ENCODE measurements at regions not wholly inside any gene's neighbourhood (a gene's known extent, or its start where the extent isn't known, plus 50 kb on each side); places are given as distances from the start of the nearest gene placed in this dataset.
"Not testable (repeated sequence)": the region's sequence is repeated elsewhere in the genome, so short reads cannot be mapped to it uniquely, and the experiment has no call there.

- Histone ChIP-seq H4K12ac (ENCODE audit: low read depth, low read length) (no peak overlapping the region), H2BK12ac (ENCODE audit: low read length) (no peak overlapping the region), H3K27me3 (ENCODE audit: insufficient read depth, low read length) (no peaks in the 10 kb centered on the region), H3K27ac (ENCODE audit: low read depth, low read length) (no peak overlapping the region), H3K79me1 (ENCODE audit: low read length) (no peaks in the 10 kb centered on the region), H3K9ac (ENCODE audit: low read length) (no peak overlapping the region), H3K23ac (ENCODE audit: low read length) (no peak overlapping the region), H2AFZ (ENCODE audit: insufficient read depth, low read length, poor library complexity) (no peak overlapping the region), H3K4me2 (ENCODE audit: low read length) (no peak overlapping the region), H3K18ac (ENCODE audit: low read length) (no peak overlapping the region), H4K8ac (ENCODE audit: low read depth, low read length) (no peak overlapping the region), H2BK5ac (ENCODE audit: low read depth, low read length, poor library complexity) (no peak overlapping the region), H3K4ac (ENCODE audit: low read depth, low read length) (no peak overlapping the region), H2AK5ac (ENCODE audit: low read length) (no peak overlapping the region), H3K4me1 (ENCODE audit: control insufficient read depth in 1 of 2, insufficient read depth in 2 of 2, low read length in 2 of 2) (no peaks in the 10 kb centered on the region), H3K4me3 (ENCODE audit: low read depth, low read length) (no peak overlapping the region), H3K9me3 (ENCODE audit: insufficient read depth, low read depth, low read length) (peaks cover 6% of the 10 kb centered on the region), H3K14ac (ENCODE audit: low read length) (no peak overlapping the region), H2BK120ac (ENCODE audit: insufficient read depth, low read length, poor library complexity) (no peak overlapping the region), H3K36me3 (ENCODE audit: control insufficient read depth in 1 of 2, insufficient read depth in 2 of 2, low read length in 2 of 2) (no peaks in the 10 kb centered on the region), H4K91ac (ENCODE audit: low read depth, low read length) (no peak overlapping the region), H3K79me2 (ENCODE audit: control insufficient read depth, insufficient read depth, low read length, poor library complexity) (no peaks in the 10 kb centered on the region)
- no peak for DNase-seq
- WGBS (ENCODE audit: extremely low coverage, insufficient coverage, insufficient read length): no CpG with 5 or more reads among the region's 12 CpGs
Observed at GRCh38 chr4:79249881-79250503, 75.9 kb downstream of the NAA11 start.

GRCh38 chr4:79248610-79249009, 77.3 kb downstream of the NAA11 start:
- WGBS (ENCODE audit: extremely low coverage, insufficient coverage, insufficient read length): no CpG with 5 or more reads among the region's 5 CpGs
- no peak overlapping the region for H3K9ac ChIP-seq (ENCODE audit: low read length)

DNA sequence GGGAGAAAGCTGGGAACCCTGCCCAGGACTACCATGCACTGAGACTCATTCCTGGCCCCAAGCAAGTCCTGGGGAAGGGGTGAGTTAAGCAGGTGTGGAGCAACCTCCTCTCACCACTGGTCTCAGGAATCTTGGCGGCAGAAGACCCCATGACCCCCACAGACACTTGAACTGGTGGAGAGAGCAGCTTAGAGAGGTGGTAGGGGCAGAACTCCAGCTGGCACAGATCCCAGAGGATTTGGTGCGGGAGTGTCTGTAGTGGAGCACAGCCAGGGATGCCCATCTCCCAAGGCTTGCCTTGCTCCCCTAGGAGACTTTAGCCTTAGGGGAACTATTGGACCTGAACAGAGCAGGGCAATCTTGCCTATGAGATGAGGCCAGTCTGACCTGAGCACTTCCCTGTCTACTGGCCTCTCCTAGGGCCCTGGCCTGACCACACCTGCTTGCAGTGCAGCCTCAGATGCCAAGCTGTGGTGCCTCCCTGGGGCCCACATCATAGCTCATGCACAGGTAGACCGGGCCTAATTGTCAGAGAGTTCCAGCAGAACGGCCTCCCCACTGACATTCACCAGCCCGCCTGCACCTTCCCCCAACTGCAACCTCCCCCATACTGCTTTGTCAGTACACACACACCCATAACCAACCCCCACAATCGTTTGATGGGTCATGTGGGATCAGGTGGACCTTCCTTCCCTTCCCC, 78.0 kb downstream of the NAA11 start:
- Histone ChIP-seq H3K14ac (ENCODE audit: low read length) (no peak overlapping the region), H3K9me3 (ENCODE audit: insufficient read depth, low read depth, low read length) (peaks cover 6% of the 10 kb centered on the region), H2AFZ (ENCODE audit: insufficient read depth, low read length, poor library complexity) (no peak overlapping the region), H3K4ac (ENCODE audit: low read depth, low read length) (no peak overlapping the region), H3K79me1 (ENCODE audit: low read length) (no peaks in the 10 kb centered on the region), H4K8ac (ENCODE audit: low read depth, low read length) (no peak overlapping the region), H3K4me1 (ENCODE audit: control insufficient read depth in 1 of 2, insufficient read depth in 2 of 2, low read length in 2 of 2) (no peaks in the 10 kb centered on the region), H3K18ac (ENCODE audit: low read length) (no peak overlapping the region), H2BK12ac (ENCODE audit: low read length) (no peak overlapping the region), H3K27me3 (ENCODE audit: insufficient read depth, low read length) (no peaks in the 10 kb centered on the region), H3K23ac (ENCODE audit: low read length) (no peak overlapping the region), H3K4me3 (ENCODE audit: low read depth, low read length) (no peak overlapping the region), H3K79me2 (ENCODE audit: control insufficient read depth, insufficient read depth, low read length, poor library complexity) (no peaks in the 10 kb centered on the region), H3K27ac (ENCODE audit: low read depth, low read length) (no peak overlapping the region), H4K91ac (ENCODE audit: low read depth, low read length) (no peak overlapping the region), H2BK5ac (ENCODE audit: low read depth, low read length, poor library complexity) (no peak overlapping the region), H2BK120ac (ENCODE audit: insufficient read depth, low read length, poor library complexity) (no peak overlapping the region), H3K4me2 (ENCODE audit: low read length) (no peak overlapping the region), H4K12ac (ENCODE audit: low read depth, low read length) (no peak overlapping the region), H3K36me3 (ENCODE audit: control insufficient read depth in 1 of 2, insufficient read depth in 2 of 2, low read length in 2 of 2) (no peaks in the 10 kb centered on the region), H2AK5ac (ENCODE audit: low read length) (no peak overlapping the region), H3K9ac (ENCODE audit: low read length) (no peak overlapping the region)
- no CpG with 5 or more reads among the region's 6 CpGs for WGBS (ENCODE audit: extremely low coverage, insufficient coverage, insufficient read length)
- DNase-seq: no peak

More at GRCh38 chr4:79248610-79249009, 77.3 kb downstream of the NAA11 start:
- Histone ChIP-seq H4K91ac (ENCODE audit: low read depth, low read length) (no peak overlapping the region), H2AFZ (ENCODE audit: insufficient read depth, low read length, poor library complexity) (no peak overlapping the region), H2AK5ac (ENCODE audit: low read length) (no peak overlapping the region), H3K14ac (ENCODE audit: low read length) (no peak overlapping the region), H3K36me3 (ENCODE audit: control insufficient read depth in 1 of 2, insufficient read depth in 2 of 2, low read length in 2 of 2) (no peaks in the 10 kb centered on the region), H4K12ac (ENCODE audit: low read depth, low read length) (no peak overlapping the region), H3K4ac (ENCODE audit: low read depth, low read length) (no peak overlapping the region), H3K4me3 (ENCODE audit: low read depth, low read length) (no peak overlapping the region), H3K9me3 (ENCODE audit: insufficient read depth, low read depth, low read length) (peaks cover 6% of the 10 kb centered on the region), H3K79me2 (ENCODE audit: control insufficient read depth, insufficient read depth, low read length, poor library complexity) (no peaks in the 10 kb centered on the region), H4K8ac (ENCODE audit: low read depth, low read length) (no peak overlapping the region), H3K4me2 (ENCODE audit: low read length) (no peak overlapping the region), H3K79me1 (ENCODE audit: low read length) (no peaks in the 10 kb centered on the region), H3K18ac (ENCODE audit: low read length) (no peak overlapping the region), H2BK120ac (ENCODE audit: insufficient read depth, low read length, poor library complexity) (no peak overlapping the region), H2BK12ac (ENCODE audit: low read length) (no peak overlapping the region), H3K27me3 (ENCODE audit: insufficient read depth, low read length) (no peaks in the 10 kb centered on the region), H2BK5ac (ENCODE audit: low read depth, low read length, poor library complexity) (no peak overlapping the region), H3K27ac (ENCODE audit: low read depth, low read length) (no peak overlapping the region), H3K4me1 (ENCODE audit: control insufficient read depth in 1 of 2, insufficient read depth in 2 of 2, low read length in 2 of 2) (no peaks in the 10 kb centered on the region), H3K23ac (ENCODE audit: low read length) (no peak overlapping the region)
- DNase-seq: no peak

DNA sequence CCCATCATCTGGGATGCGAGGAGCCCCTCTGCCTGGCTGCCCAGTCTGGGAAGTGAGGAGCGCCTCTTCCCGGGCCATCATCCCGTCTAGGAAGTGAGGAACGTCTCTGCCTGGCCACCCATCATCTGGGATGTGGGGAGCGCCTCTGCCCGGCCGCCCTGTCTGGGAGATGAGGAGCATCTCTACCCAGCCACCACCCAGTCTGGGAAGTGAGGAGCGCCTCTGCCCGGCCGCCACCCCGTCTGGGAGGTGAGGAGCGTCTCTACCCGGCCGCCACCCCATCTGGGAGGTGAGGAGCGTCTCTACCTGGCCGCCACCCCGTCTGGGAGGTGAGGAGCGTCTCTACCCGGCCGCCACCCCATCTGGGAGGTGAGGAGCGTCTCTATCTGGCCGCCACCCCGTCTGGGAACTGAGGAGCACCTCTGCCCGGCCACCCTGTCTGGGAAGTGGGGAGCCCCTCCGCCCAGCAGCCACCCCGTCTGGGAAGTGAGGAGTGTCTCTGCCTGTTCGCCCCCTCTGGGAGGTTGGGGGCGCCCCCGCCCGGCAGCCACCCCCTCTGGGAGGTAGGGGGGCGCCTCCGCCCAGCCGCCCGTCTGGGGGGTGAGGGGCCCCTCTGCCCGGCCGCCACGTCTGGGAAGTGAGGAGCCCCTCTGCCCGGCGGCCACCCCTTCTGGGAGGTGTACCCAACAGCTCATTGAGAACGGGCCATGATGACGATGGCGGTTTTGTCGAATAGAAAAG, 80.5 kb downstream of the NAA11 start:
- not testable (repeated sequence) for H3K27me3 ChIP-seq (ENCODE audit: insufficient read depth, low read length); H3K4me1 ChIP-seq (ENCODE audit: control insufficient read depth in 1 of 2, insufficient read depth in 2 of 2, low read length in 2 of 2); H3K4me3 ChIP-seq (ENCODE audit: low read depth, low read length); H3K4me2 ChIP-seq (ENCODE audit: low read length); H3K79me1 ChIP-seq (ENCODE audit: low read length); H3K23ac ChIP-seq (ENCODE audit: low read length); H3K4ac ChIP-seq (ENCODE audit: low read depth, low read length); H2BK120ac ChIP-seq (ENCODE audit: insufficient read depth, low read length, poor library complexity); H3K18ac ChIP-seq (ENCODE audit: low read length); H3K9me3 ChIP-seq (ENCODE audit: insufficient read depth, low read depth, low read length); H2BK5ac ChIP-seq (ENCODE audit: low read depth, low read length, poor library complexity); H3K27ac ChIP-seq (ENCODE audit: low read depth, low read length); H4K12ac ChIP-seq (ENCODE audit: low read depth, low read length); H2AK5ac ChIP-seq (ENCODE audit: low read length); H4K8ac ChIP-seq (ENCODE audit: low read depth, low read length); DNase-seq; H4K91ac ChIP-seq (ENCODE audit: low read depth, low read length); H3K79me2 ChIP-seq (ENCODE audit: control insufficient read depth, insufficient read depth, low read length, poor library complexity); H2BK12ac ChIP-seq (ENCODE audit: low read length); H2AFZ ChIP-seq (ENCODE audit: insufficient read depth, low read length, poor library complexity); H3K14ac ChIP-seq (ENCODE audit: low read length); H3K36me3 ChIP-seq (ENCODE audit: control insufficient read depth in 1 of 2, insufficient read depth in 2 of 2, low read length in 2 of 2); H3K9ac ChIP-seq (ENCODE audit: low read length)
- WGBS (ENCODE audit: extremely low coverage, insufficient coverage, insufficient read length): no CpG with 5 or more reads among the region's 44 CpGs
